Thymus (tissue), 11 donors: ENCODE measurements at regions not wholly inside any gene's neighbourhood (a gene's known extent, or its start where the extent isn't known, plus 50 kb on each side); places are given as distances from the start of the nearest gene placed in this dataset.

Experiments used
- DNase-seq, 9 donors: peaks; one replicate each; pipeline ENCODE4 v3.0.0-alpha.2; 2013; ENCODE audit warnings: low spot score in 9 of 9, low read depth in 6 of 9, missing footprints in 1 of 9
- H3K27ac ChIP-seq, 2 donors: one replicate each; pipeline ENCODE4 v1.5.1; 2013; ENCODE audit warnings: control low read depth in 1 of 2, low read depth in 1 of 2, low read length in 1 of 2, mild to moderate bottlenecking in 1 of 2, moderate library complexity in 1 of 2
- H3K27me3 ChIP-seq, 2 donors: one replicate each; pipeline ENCODE4 v1.5.1; 2013; ENCODE audit warnings: low read length in 1 of 2; ENCODE audit not compliant: control insufficient read depth in 2 of 2, insufficient read depth in 1 of 2
- H3K36me3 ChIP-seq, 2 donors: one replicate each; pipeline ENCODE4 v1.5.1; 2013; ENCODE audit warnings: low read length in 1 of 2, mild to moderate bottlenecking in 1 of 2, moderate library complexity in 1 of 2; ENCODE audit not compliant: control insufficient read depth in 2 of 2, insufficient read depth in 2 of 2
- H3K4me1 ChIP-seq, 2 donors: one replicate each; pipeline ENCODE4 v1.5.1; 2013; ENCODE audit warnings: low read length in 2 of 2; ENCODE audit not compliant: control insufficient read depth in 2 of 2, insufficient read depth in 2 of 2
- H3K4me3 ChIP-seq, 2 donors: one replicate each; pipeline ENCODE4 v1.5.1; 2013; ENCODE audit warnings: low read length in 2 of 2, control low read depth in 1 of 2, mild to moderate bottlenecking in 1 of 2
- H3K9me3 ChIP-seq, 2 donors: one replicate each; pipeline ENCODE4 v1.5.1; 2013; ENCODE audit warnings: low read length in 1 of 2, mild to moderate bottlenecking in 1 of 2; ENCODE audit not compliant: control insufficient read depth in 2 of 2, insufficient read depth in 1 of 2
- WGBS: extraction: QIAGEN DNeasy Blood & Tissue Kit; methylation state at CpG from one replicate; pipeline ENCODE4 v1.1.7; 2013; 5-methylcytosine and 5-hydroxymethylcytosine counted together
- donor health status: healthy.

GRCh38 chr20:40938020-40938419 is 90.6 kb upstream of the TOP1 start:
- no peak overlapping the region for H3K4me3 ChIP-seq
- WGBS, result 97% methylated on average over 4 of the region's 4 CpGs
- no peak overlapping the region for H3K27ac ChIP-seq
- H3K27me3 ChIP-seq, result no peaks in the 10 kb centered on the region
- H3K4me1 ChIP-seq, result peaks cover 29 to 41% of the 10 kb centered on the region in 2 donors
- H3K36me3 ChIP-seq, result peaks cover 0 to 3% of the 10 kb centered on the region in 2 donors
- DNase-seq, result peak in 1 of 9 donors; percentile 35
- H3K9me3 ChIP-seq, result no peaks in the 10 kb centered on the region

DNA sequence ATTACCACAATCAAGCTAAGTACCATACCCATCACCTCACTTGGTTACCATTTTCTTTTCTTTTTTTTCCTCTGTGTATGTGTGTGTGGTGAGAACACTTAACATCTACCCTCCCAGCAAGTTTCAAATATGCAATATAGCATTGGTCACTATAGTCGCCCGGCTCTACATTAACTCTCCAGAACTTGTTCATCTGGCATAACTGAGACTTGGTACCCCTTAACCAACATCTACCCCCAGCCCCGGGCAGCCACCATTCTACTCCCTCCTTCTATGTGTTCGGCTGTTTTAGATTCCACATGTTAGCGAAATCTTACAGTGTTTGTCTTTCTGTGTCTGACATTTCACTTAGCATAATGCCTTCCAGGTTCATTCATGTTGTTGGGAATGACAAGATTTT is 89.0 kb upstream of the TOP1 start:
- no peak overlapping the region for H3K27ac ChIP-seq
- H3K9me3 ChIP-seq, result no peaks in the 10 kb centered on the region
- no peaks in the 10 kb centered on the region for H3K27me3 ChIP-seq
- H3K36me3 ChIP-seq, result no peaks in the 10 kb centered on the region
- H3K4me3 ChIP-seq, result no peak overlapping the region
- no peak for DNase-seq
- WGBS, result 99% methylated on average over 5 of the region's 5 CpGs
- H3K4me1 ChIP-seq, result peaks cover 35 to 44% of the 10 kb centered on the region in 2 donors

- 31% methylated on average over 3 of the region's 3 CpGs for WGBS
- Histone ChIP-seq H3K27me3 (no peaks in the 10 kb centered on the region), H3K36me3 (no peaks in the 10 kb centered on the region), H3K4me3 (no peak overlapping the region), H3K27ac (peak overlapping the region; percentile 61 to 96), H3K4me1 (peaks cover 42 to 59% of the 10 kb centered on the region in 2 donors), H3K9me3 (no peaks in the 10 kb centered on the region)
- DNase-seq, result peak in 6 of 9 donors; percentile 64 to 89 (median 68)
Observed at GRCh38 chr20:40941133-40941610, 87.5 kb upstream of the TOP1 start.

GRCh38 chr20:40942006-40942405 is 86.6 kb upstream of the TOP1 start:
- peak in 1 of 9 donors; percentile 52 for DNase-seq
- no peaks in the 10 kb centered on the region for H3K27me3 ChIP-seq
- H3K27ac ChIP-seq, result peak overlapping the region; percentile 22 to 96
- H3K4me3 ChIP-seq, result no peak overlapping the region
- no peaks in the 10 kb centered on the region for H3K36me3 ChIP-seq
- WGBS, result 55% methylated on average over 4 of the region's 4 CpGs
- H3K4me1 ChIP-seq, result peaks cover 42 to 60% of the 10 kb centered on the region in 2 donors
- H3K9me3 ChIP-seq, result no peaks in the 10 kb centered on the region

- DNase-seq, result no peak
- Histone ChIP-seq H3K4me1 (peaks cover 42 to 60% of the 10 kb centered on the region in 2 donors), H3K36me3 (no peaks in the 10 kb centered on the region), H3K27me3 (no peaks in the 10 kb centered on the region), H3K27ac (peak overlapping the region in 1 of 2 donors; percentile 96), H3K9me3 (no peaks in the 10 kb centered on the region), H3K4me3 (no peak overlapping the region)
- 97% methylated on average over 6 of the region's 6 CpGs for WGBS
Observed at GRCh38 chr20:40942775-40943174, 85.8 kb upstream of the TOP1 start.

GRCh38 chr20:40943591-40943990 is 85.0 kb upstream of the TOP1 start:
- Histone ChIP-seq H3K27me3 (no peaks in the 10 kb centered on the region), H3K9me3 (no peaks in the 10 kb centered on the region), H3K36me3 (no peaks in the 10 kb centered on the region), H3K27ac (no peak overlapping the region), H3K4me3 (no peak overlapping the region), H3K4me1 (peaks cover 42 to 60% of the 10 kb centered on the region in 2 donors)
- DNase-seq, result no peak
- WGBS, result 92% methylated on average over 2 of the region's 2 CpGs

- Histone ChIP-seq H3K4me1 (peaks cover 41 to 60% of the 10 kb centered on the region in 2 donors), H3K27me3 (no peaks in the 10 kb centered on the region), H3K4me3 (no peak overlapping the region), H3K9me3 (no peaks in the 10 kb centered on the region), H3K27ac (no peak overlapping the region), H3K36me3 (no peaks in the 10 kb centered on the region)
- peak in 1 of 9 donors; percentile 27 for DNase-seq
- 92% methylated on average over 5 of the region's 5 CpGs for WGBS
Observed at GRCh38 chr20:40945189-40945588, 83.4 kb upstream of the TOP1 start.

DNA sequence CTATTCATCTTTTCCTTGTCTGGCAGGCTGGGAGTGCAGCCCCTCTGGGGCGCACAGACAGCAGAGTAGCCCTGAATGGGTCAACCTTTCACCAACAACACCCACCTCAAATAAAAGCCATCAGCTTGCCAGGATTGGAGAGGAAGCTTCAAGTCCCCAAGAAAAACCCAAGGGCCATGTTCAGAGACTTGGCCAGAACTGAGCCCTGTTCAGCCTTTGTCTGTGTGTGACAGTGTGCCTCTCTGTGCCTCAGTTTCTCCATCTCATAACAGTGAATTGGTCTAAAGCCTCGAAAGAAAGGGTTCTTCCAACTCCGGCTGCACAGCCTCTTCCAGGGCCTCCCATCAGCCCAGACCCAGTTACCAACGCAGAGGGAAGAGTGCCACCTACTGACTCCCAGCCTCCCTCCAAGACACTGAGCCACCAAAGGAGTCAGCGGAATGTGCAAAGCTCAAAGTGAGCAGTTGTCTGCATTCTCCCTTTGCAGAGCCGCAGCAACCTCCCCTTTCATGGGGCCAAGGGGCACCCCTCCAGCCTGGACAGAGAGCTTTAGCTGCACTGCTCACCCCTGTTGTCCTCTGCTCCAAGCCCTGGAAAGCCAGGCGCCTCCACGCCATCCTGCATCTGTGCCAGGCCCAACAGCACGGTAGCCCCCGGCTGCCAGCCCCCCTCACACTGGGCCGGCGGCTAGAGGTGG is 82.7 kb upstream of the TOP1 start:
- H3K27ac ChIP-seq, result no peak overlapping the region
- no peaks in the 10 kb centered on the region for H3K36me3 ChIP-seq
- H3K4me1 ChIP-seq, result peaks cover 34 to 52% of the 10 kb centered on the region in 2 donors
- H3K27me3 ChIP-seq, result no peaks in the 10 kb centered on the region
- WGBS, result 69% methylated on average over 12 of the region's 12 CpGs
- no peaks in the 10 kb centered on the region for H3K9me3 ChIP-seq
- no peak overlapping the region for H3K4me3 ChIP-seq
- peak in 7 of 9 donors; percentile 65 to 90 (median 77) for DNase-seq

GRCh38 chr20:40946451-40946850 is 82.2 kb upstream of the TOP1 start:
- no peaks in the 10 kb centered on the region for H3K36me3 ChIP-seq
- no peak overlapping the region for H3K27ac ChIP-seq
- no peaks in the 10 kb centered on the region for H3K27me3 ChIP-seq
- WGBS, result 98% methylated on average over 11 of the region's 11 CpGs
- no peak overlapping the region for H3K4me3 ChIP-seq
- no peaks in the 10 kb centered on the region for H3K9me3 ChIP-seq
- H3K4me1 ChIP-seq, result peaks cover 29 to 47% of the 10 kb centered on the region in 2 donors
- DNase-seq, result no peak
